ENCODE measurements at regions not wholly inside any gene's neighbourhood (a gene's known extent, or its start where the extent isn't known, plus 50 kb on each side); places are given as distances from the start of the nearest gene placed in this dataset.

DNA sequence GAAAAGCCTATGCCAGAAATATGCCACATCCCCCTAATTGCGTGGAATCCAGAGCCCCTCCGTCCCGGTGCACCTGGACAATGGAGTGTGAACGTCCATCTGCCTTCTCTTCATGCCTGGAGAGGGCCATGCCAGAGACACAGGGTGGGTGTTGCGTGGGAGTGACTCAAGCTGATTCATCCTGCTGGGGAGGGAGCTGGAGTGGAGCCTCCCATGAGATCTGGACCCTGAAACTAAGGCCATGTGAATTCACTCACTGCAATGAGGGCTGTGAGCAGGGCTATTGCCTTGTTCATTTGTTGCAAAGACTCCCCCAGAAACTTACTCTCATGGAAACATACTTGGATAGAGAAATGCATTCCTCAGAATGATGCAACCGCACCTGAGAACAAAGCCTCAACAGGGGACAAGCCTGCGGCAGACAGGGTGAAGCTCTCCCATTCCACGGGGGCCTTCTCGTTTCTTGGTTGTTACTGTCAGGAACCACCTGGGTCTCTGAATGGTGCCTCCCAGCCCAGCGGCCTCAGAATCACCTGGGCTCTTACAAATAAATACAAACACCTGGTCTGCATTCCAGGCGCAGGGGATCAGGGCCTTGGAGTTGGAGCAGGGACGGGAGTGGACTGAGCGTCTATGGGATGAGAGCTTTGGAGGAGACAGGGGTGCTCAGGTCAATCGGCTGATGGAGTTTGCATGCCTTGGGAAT is 1031.2 kb downstream of the BRD1 start:
- DNase-seq (ENCODE audit: low read depth in 2 of 2): no peak

DNA sequence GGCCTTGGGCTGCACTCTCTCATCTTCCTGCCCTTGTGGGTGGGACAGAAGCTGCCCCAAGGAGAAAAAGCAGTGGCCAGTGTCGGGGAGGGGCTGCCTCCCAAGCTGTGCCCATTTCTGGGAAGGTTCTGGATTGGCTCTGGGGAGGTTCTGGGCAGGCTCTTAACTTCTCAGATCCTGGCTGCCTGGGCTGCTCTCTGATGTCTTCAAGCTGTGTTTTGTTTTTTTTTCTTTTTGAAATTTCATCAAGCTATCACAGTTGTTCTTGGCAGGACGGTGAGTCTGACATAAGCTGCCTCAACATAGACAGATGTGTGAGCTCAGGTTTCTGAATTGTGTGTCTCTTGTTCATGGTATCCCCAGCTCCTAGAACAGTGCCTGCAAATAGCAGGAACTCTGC is 1032.0 kb downstream of the BRD1 start:
- no peak for DNase-seq (ENCODE audit: low read depth in 2 of 2)

DNA sequence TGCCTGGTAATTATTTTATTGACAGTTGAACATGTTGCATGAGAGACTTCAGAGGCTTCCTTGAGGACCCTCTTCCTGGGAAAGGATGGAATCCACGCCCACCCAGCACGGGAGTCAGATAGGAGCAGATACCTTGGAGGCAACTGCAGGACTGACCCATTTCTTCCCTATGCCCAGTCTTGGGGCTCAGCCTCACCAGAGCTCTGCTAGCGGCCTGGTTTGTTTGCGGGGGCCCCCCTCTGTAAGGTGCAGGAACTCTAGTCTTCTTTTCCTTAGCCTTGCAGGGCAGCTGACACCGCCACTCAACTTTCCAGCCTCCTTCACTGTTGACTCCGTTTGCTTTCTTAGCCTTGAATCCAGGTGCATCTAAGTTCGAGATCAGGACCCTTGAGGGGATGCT is 1032.8 kb downstream of the BRD1 start:
- DNase-seq (ENCODE audit: low read depth in 2 of 2): no peak

DNA sequence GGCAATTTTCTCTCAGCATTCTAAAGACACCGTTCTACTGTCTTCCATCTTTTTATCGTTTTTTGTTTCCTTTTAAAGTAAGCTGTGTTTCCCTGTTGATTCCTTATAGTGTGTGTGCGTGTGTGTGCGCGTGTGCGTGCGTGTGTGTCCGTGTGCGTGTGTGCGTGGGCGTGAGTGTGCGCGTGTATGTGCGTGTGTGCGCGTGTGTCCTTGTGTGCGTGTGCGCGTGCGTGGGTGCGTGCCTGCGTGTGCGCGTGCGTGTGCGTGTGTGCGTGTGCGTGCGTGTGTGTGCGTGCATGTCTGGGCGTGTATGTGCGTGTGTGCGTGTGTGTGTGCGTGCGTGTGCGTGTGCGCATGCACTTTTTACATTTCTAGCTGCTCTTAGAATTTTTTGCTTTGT is 1033.7 kb downstream of the BRD1 start:
- DNase-seq (ENCODE audit: low read depth in 2 of 2): no peak

DNA sequence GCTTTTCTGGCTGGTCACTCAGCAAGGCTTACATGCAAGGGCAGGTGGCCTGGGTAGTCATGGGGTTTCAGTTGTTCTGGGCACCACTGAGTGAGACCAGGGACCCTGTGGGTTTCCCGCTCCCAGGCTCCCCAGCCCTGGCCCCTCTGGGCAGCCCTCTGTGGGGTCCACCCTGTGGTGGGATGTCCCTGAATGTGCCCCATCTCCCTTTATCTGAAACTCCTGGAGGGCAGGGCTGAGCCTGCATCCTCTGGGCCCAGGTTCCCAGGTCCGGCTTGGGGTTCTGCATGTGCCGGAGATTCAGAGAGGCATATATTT is 1041.0 kb downstream of the BRD1 start:
- DNase-seq (ENCODE audit: low read depth in 2 of 2): no peak

DNA sequence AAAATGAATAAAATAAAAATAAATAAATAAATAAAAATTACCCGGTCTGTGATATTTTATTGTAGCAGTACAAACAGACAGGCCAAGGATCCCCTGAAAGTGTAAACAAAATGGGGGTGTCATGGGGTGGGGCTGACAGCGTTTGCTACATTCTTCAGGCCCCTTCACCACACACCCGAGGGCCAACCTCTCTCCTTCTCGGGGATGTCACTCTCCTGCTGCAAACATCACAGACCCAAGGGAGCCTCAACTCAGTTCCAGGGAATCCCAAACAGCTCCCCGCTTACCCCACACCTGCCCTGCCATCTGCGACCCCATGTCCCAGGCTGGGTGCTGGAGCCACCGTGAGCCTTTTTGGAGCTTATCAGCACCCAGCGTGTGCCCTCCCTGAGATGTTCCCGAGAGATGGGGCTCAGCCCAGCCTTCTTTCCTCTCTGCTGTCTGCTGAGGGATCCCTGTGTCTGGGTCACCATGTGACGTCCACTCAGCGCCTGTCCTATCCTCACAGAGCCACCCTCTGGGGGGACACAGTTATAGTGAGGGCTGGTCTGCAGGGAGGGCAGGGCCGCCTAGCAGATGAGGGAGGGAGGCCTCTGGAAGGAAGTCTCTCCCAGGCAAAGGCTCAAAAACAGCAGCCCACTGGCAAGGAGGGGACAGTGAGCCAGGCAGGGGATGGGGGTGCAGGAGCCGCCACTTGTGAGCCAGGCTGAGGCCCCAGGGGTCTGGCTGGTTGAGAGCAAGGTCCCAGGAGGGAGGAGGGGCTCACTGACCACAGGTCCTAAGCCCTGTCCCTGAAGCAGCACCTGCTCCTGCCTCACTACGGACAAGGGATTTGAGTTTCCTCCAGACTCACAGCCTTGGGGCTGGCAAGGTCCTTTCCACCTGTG is 1041.6 kb downstream of the BRD1 start:
- DNase-seq (ENCODE audit: low read depth in 2 of 2): no peak

DNA sequence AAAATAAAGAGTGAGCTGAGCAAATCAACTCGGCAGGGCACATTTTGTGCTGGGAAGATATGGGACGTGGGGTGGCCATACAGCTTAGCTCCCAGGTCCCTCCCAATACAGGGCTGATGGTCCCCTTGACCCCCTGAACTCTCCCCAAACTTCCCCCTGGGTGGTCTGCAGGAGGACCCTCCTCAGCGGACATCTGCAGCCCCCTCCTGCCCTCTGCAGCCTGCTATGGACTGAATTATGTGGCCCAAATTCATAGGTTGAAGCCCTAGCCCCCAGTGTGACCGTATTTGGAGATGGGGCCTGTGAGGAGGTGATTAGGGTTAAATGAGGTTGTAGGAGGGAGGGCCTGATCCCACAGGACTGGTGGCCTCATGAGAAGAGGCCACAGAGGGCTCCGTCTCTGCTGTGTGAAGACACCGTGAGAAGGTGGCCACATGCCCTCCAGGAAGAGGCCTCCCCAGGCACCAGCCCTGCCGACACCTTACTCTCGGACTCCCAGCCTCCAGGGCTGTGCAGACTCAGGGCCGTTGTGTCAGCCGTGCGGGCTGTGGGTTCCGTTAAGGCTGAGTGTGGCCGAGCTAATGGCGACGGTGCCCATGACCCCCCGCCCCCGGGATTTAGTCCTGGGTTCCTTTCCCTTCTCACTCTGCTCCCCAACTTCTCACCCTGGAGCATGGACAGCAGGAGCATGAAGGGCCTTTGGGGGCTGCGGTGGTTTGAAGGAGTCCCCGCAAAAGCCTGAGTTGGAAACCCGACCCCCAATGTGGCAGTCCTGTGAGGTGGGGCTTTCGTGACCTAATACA is 1042.8 kb downstream of the BRD1 start:
- DNase-seq (ENCODE audit: low read depth in 2 of 2): no peak

DNA sequence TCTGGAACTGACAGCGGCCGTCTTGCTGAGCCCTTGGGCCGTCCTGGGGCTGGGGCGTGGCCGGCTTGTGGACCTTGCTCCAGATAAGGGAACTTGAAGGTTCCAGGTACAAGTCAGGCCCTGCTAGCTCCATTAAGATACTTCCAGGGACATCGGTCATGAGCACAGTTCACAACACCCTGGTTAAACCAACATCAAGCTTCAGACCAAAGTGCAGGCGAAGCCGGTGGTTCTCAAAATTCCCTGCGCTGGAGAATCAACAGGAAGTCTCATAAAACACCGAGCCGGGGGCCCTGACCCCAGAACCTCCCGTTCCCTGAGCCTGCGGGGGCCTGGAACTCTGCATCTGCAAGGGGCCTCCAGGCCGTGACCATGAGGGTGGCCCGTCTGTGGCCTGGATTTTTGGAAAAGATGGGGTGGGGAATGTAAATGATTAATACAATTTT is 1043.8 kb downstream of the BRD1 start:
- DNase-seq (ENCODE audit: low read depth in 2 of 2): no peak

DNA sequence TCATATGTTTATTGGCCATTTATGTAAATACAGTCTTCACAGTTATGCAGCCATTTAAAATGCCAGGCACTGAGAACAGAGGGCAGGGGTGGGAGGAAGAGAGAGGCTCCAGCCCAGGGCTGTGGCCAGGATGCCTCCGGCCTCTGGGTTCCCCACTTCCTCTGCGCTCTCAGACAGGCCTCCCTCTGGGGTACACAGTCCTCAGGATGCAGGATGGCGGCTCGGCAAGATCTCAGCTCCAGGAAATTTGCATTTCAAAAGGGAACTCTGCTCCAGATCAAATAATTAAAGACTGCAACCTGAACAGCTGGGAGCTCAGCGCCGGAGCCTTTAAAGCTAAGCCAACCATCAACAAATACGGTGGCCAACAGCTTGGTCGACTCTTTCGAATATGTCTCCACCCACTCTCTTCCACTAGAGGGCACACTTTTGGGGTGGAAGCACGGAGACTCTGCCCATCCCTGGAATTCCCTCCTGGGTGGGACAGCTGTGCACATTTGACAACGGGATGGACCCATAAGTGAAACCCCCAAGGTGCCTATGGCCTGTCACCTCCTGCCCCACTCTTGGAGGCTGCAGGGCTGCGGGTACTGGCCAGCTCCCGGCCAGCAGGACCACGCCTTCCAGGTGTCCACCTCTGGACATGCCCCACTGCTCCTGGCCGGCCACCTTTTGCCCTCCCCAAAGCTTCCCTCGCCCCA is 1044.7 kb downstream of the BRD1 start:
- DNase-seq (ENCODE audit: low read depth in 2 of 2): no peak

DNA sequence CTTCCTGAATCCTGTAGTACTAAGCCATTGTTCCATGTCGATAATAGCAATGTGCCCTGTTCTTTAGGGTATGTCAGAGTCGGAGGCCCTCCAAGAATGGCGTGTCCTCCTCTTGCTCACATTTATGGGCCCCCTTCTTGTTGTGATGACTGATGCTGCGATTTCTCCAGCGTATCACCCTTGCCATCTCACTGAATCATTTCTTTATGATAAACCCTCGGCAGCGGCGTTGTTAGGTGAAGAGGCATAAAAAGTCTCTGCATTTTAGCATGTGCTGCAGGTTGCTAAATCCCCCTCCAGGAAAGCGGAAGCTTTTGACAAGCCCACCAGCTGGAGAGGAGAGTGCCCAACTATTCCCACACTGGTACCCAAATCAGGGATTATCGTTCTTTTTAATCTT is 1045.3 kb downstream of the BRD1 start:
- DNase-seq (ENCODE audit: low read depth in 2 of 2): no peak

DNA sequence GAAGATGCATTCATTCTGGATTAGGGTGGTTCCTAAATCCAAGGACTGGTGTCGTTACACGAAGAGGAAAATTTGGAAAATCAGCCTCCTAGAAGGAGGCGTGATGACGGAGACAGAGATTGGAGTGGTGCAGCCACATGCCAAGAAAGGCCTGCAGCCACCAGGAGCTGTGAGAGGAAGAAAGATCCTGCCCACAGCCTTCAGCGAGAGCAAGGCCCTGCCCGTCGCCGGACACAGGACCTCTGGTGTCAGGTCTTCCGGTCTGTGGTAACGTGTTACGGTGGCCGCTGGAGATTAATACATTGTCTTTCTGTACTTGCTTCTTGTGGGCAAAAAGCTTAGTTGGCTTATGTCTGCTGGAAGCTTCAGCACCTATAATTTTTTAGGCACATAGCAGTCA is 1045.8 kb downstream of the BRD1 start:
- DNase-seq (ENCODE audit: low read depth in 2 of 2): no peak

DNA sequence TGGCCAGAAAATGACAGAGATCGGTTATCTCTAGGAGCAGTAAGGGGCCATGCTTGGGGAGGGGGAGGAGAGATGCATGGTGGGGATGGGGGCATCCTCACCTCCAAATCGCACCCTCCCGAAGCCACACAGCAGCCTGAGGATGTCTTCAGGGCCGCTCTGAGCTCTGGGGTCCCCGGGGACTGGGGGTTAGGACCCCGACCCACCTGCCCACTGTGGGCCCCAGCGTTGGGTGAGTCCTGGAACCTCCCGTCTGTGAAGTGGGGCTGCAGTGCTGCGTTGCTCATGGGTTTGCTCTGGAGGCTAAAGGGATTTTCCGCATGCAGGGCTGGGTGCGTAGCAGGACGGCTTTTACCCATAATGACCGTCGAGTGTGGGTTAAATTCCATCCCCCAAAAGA is 1046.3 kb downstream of the BRD1 start:
- no peak for DNase-seq (ENCODE audit: low read depth in 2 of 2)

DNA sequence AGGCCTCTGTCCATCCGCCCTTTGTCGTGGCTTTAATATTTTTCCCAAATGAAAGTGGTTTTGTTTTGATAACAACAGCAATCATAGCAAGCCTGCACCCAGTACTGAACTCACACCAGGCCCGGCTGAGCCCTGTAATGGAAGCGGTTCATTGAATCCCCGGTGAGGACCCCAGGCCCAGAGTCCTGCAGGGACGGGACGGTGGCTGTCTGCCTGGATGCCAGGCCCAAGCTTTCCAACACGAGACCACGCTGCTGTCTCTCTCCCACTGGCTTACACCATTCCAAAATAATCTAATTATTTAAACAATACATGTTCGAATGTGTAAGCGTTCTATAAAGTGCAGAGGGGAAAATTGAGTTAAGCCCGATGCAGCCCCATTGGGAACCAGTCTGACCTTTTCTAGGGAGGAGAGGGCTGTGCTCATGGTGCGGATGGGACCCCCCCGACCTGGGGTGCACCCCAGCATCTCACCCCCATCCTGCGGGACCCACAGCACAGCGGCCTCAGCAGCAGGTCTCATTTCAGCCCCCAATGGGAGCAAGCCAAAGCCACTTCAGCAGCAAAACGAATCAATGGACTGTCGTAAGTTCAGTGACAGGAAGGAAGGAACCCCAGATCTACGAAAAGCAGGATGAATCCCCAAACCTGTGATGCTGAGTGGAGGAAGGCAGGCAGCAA is 1046.9 kb downstream of the BRD1 start:
- DNase-seq (ENCODE audit: low read depth in 2 of 2): no peak

DNA sequence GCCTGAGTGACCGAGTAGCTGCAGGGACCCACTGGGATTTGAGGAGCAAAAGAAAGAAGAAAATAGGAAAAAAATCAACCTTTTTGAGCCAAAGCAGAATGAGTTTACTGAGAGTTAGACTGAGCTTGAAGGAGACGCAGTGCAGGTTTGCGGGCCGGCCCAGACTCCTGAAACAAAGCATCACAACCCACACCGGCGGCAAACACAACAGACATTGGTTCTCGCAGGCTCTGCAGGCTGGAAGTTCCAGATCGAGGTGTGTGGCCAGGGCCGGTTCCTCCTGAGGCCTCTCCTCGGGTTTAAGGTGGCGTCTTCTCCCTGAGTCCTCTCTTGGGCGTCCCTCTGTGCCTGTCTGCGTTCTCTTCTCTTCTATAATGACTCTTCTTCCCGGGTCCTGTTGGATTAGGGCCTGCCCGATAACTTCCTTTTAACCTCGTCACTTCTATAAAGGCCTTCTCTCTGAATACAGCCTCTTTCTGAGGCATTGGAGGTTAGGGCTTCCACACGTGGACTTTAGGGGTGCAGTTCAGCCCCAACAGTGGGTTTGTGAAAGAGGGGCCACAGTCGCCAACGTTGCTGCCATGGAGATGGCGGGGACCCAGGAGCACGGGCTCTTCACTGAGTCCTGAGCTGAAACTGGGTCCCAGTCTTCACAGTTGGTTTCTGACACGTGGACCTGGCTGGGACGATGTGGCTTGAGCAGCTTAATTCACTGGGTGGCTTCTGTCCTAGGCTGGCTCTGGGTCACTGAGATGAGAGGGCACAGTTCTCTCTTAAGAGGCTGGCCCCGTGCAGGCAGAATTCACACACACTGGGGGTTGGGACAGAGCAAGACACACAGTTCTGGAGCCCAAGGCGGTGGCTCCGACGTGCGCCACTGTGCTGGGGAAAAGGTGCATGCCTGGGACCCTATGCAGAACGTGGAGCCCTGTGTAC is 1047.7 kb downstream of the BRD1 start:
- no peak for DNase-seq (ENCODE audit: low read depth in 2 of 2)

DNA sequence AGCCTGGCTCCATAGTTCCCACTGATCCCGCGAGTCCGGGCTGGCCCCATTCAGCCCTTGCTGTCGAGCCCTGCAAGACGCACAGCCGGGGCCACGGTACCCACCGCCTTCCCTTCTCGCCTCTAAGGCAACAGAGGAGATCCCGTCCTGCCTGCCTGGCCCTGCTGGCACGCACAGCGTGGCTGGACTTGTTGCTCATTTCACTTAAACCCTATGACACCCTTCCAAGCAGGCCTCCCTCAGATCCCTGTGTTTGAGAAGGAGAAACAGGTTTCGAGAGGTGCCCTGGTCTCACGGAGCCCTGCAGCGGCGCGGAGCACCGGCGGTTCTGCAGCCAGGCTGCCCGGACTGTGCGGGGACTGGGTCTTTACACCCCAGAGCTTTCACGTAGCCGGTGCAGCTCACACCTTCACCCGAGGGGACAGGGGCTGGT is 1048.4 kb downstream of the BRD1 start:
- DNase-seq (ENCODE audit: low read depth in 2 of 2): no peak

DNA sequence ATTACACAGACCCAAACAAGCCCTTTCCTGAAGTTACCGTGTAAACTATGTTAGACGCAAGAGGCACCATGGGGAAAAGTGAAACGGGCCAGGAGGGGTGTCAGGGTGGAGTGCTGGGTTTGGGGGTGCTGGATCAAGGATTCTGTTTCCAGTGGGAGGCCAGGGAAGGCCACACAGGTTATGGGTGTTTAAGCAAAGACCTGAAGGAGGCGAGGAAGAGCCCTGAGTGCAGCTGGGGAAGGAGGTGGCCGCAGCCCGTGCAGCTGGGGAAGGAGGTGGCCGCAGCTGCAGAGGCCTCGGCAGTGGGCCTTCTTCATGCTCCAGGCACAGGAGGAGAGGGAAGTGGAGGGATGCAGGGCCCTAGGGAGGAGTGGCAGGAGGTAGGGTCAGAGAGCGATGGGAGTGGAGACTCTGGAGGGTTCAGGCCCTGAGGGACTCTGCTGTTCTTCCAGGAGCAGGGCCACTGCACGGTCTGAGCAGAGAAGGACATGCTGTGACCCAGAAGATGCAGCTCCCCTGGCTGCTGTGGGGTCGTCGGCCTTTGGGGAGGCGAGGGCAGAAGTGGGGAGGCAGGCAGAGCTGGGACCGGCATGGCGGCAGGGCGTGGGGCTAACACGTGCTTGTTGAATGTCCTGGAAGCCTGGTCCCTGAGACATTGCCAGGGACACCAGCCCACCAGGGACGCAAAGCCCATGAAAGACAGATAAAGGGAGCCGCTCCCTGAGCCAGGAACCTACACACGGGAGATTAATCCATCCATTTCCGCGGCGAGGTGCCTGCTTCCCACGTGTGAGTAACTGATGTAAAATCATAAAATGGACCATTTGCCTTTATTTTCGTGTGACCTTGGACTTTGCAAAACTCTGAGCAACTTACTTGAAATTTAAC is 1049.1 kb downstream of the BRD1 start:
- no peak for DNase-seq (ENCODE audit: low read depth in 2 of 2)

DNA sequence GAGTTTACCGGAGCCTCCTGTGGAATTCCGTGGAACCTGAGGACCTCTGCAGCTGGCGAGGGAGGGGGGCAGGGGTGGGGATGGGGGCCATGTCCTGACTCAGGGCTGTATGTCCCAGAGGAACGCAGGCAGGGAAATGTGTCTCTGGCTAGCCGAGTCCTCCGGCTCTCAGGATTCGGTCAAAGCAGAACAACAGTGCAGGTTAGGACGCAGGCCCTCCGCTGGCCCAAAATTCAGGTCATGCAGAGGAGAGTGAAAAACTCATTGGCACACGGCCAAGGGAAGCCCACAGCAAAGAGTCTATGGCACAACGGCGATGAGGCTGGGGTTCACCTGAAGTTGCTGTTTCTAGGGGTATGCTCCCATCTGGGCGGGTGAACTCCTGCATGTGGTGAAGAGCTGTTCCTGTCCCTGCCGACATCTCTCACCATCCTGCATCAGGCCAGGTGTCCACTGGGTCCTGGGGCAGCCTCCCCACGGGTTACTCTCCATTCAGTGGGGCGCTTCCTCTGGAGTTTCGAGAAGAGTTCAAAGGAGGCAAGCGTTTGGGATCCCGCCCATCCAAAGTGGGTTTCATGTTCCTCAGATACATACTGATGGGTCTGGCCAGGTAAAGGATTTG is 1055.3 kb downstream of the BRD1 start:
- DNase-seq (ENCODE audit: low read depth in 2 of 2): no peak

DNA sequence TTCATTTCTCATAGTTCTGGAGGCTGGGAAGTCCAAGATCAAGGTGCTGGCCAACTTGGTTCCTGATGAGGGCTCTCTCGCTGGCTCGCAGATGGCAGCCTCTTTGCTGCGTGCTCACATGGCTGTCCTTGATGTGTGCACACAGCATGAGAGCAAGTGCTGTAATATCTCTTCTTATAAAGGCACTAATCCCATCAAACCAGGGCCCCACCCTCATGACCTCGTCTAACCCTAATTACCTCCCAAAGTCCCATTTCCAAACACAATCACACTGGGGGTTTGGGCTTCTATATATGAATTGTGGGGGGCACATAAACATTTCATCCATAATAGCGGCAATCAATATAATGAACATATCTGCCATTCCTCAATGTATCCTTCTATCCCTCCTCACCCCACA is 1062.1 kb downstream of the BRD1 start:
- no peak for DNase-seq (ENCODE audit: low read depth in 2 of 2)

DNA sequence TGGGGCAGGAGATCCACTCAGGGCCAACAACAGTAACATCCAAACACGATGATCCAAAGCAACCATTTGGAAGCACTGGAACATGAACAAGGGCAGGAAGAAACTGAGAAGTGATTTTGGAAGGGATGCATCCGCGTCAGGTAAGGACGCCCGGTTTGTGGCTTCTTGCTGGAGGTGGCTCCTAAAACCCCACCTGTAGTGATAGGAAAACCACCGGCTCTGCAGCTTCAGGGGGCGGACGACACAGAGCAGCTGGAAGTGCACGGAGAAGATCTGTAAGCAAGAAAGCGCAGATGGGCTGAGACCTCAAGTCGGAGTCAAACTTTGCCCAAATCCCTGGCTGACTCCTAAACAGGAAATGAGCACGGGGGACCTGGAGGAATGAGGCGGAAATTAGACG is 1066.1 kb downstream of the BRD1 start:
- DNase-seq (ENCODE audit: low read depth in 2 of 2): no peak

Data from dermis microvascular lymphatic vessel endothelial cell (primary cell).